ENCODE measurements at regions not wholly inside any gene's neighbourhood (a gene's known extent, or its start where the extent isn't known, plus 50 kb on each side); places are given as distances from the start of the nearest gene placed in this dataset.

- no peaks in the 10 kb centered on the region for H3K36me3 ChIP-seq
- no peak overlapping the region for H3K27ac ChIP-seq
- no peak for DNase-seq (ENCODE audit: low spot score in 2 of 2)
- TF ChIP-seq POLR2AphosphoS5 (IDR thresholded peaks at IDR 0.05): no peak
- TF ChIP-seq, protein P1, sequence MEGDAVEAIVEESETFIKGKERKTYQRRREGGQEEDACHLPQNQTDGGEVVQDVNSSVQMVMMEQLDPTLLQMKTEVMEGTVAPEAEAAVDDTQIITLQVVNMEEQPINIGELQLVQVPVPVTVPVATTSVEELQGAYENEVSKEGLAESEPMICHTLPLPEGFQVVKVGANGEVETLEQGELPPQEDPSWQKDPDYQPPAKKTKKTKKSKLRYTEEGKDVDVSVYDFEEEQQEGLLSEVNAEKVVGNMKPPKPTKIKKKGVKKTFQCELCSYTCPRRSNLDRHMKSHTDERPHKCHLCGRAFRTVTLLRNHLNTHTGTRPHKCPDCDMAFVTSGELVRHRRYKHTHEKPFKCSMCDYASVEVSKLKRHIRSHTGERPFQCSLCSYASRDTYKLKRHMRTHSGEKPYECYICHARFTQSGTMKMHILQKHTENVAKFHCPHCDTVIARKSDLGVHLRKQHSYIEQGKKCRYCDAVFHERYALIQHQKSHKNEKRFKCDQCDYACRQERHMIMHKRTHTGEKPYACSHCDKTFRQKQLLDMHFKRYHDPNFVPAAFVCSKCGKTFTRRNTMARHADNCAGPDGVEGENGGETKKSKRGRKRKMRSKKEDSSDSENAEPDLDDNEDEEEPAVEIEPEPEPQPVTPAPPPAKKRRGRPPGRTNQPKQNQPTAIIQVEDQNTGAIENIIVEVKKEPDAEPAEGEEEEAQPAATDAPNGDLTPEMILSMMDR (IDR thresholded peaks at IDR 0.05): no peak
- TF ChIP-seq POLR2A (IDR thresholded peaks at IDR 0.05): no peak
- no peak overlapping the region for H3K4me3 ChIP-seq
- no peaks in the 10 kb centered on the region for H3K27me3 ChIP-seq
- WGBS: 19% methylated on average over 4 of the region's 4 CpGs
- H3K9me3 ChIP-seq: no peaks in the 10 kb centered on the region
- H3K4me1 ChIP-seq: no peaks in the 10 kb centered on the region
Observed at GRCh38 chr7:119935418-119936025, 337.5 kb upstream of the KCND2 start.

DNA sequence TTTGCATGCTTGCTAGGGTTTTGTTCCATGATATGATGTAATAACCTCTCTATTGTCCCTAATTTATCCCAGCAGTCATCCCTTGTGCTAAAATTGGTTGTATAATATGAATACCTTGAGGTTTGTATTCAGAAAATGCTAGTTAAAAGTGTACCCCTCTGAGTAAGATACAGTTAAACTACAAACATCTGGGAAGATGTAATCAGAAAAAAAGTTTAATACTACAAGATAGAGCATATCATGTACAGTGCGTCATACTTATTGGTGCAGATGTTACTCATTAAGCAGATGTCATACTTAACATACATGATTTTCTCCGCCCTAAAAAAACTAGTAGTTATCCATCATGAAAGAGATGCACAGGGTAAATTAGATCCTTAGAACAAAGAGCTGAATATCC is 336.1 kb upstream of the KCND2 start:
- DNase-seq (ENCODE audit: low spot score in 2 of 2): no peak
- Histone ChIP-seq H3K4me3 (no peak overlapping the region), H3K9me3 (no peaks in the 10 kb centered on the region), H3K27ac (no peak overlapping the region), H3K36me3 (no peaks in the 10 kb centered on the region), H3K27me3 (no peaks in the 10 kb centered on the region), H3K4me1 (no peaks in the 10 kb centered on the region)
- 56% methylated on average over 2 of the region's 2 CpGs for WGBS
- TF ChIP-seq POLR2AphosphoS5 (IDR thresholded peaks at IDR 0.05): no peak
- TF ChIP-seq POLR2A (IDR thresholded peaks at IDR 0.05): no peak
- no peak for TF ChIP-seq EP300 (IDR thresholded peaks at IDR 0.05)
- TF ChIP-seq, protein P1 (IDR thresholded peaks at IDR 0.05): no peak

DNA sequence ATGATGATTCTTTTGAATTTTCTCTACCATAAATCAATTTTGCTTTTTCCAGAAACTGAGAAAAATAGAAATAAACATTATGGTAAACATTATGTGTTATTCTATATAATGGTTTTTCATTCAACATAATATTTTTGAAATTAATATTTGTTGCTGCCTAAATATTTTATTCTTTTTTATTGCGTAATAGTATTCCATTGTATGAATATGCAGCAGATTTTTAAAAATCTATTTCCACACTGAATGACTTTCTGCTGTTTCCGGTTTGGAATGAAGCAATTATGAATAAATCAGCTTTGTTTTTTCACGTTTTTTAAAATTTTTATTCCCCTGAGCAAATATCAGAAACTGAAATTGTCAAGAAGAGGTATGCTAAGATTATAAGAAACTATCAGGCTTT is 335.2 kb upstream of the KCND2 start:
- DNase-seq (ENCODE audit: low spot score in 2 of 2): no peak
- 73% methylated on average over 3 of the region's 3 CpGs for WGBS
- Histone ChIP-seq H3K27ac (no peak overlapping the region), H3K36me3 (no peaks in the 10 kb centered on the region), H3K27me3 (no peaks in the 10 kb centered on the region), H3K4me1 (no peaks in the 10 kb centered on the region), H3K9me3 (no peaks in the 10 kb centered on the region), H3K4me3 (no peak overlapping the region)
- TF ChIP-seq, protein P1 (IDR thresholded peaks at IDR 0.05): no peak
- TF ChIP-seq EP300 (IDR thresholded peaks at IDR 0.05) (no peak), POLR2AphosphoS5 (IDR thresholded peaks at IDR 0.05) (no peak), POLR2A (IDR thresholded peaks at IDR 0.05) (no peak)

DNA sequence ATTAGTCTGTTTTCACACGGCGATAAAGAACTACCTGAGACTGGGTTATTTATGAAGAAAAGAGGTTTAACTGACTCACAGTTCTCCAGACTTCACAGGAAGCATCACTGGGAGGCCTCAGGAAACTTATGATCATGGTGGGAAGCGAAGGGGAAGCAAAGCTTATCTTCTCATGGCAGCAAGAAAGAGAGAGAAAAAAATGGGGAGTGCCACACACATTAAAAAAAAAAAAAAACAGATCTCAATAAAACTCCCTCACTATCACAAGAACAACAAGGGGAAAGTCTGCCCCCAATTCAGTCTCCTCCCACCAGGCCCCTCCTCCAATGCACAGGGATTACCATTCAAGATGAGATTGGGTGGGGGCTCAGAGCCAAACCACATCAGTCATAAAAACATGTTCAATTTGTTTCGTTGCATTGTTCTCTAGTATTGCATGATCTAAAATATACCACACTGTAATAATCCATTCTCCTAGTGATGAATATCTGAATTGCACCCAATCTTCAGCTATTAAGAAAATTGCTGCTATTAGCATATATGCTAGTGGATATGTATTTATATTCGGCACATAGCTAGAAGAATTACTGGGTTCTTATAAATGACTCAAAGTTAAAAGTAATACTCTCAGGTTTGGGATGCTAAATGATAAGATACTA is 328.9 kb upstream of the KCND2 start:
- no peak overlapping the region for H3K27ac ChIP-seq
- DNase-seq (ENCODE audit: low spot score in 2 of 2): no peak
- no peaks in the 10 kb centered on the region for H3K36me3 ChIP-seq
- no peaks in the 10 kb centered on the region for H3K4me1 ChIP-seq
- no peak overlapping the region for H3K4me3 ChIP-seq
- TF ChIP-seq POLR2AphosphoS5 (IDR thresholded peaks at IDR 0.05) (no peak), POLR2A (IDR thresholded peaks at IDR 0.05) (no peak), EP300 (IDR thresholded peaks at IDR 0.05) (no peak)
- TF ChIP-seq, protein P1 (IDR thresholded peaks at IDR 0.05): no peak
- no peaks in the 10 kb centered on the region for H3K27me3 ChIP-seq
- H3K9me3 ChIP-seq: no peaks in the 10 kb centered on the region
- 65% methylated on average over 5 of the region's 5 CpGs for WGBS

GRCh38 chr7:119944601-119944972 is 328.4 kb upstream of the KCND2 start:
- no peak overlapping the region for H3K27ac ChIP-seq
- H3K4me3 ChIP-seq: no peak overlapping the region
- no peaks in the 10 kb centered on the region for H3K27me3 ChIP-seq
- no peak for DNase-seq (ENCODE audit: low spot score in 2 of 2)
- H3K4me1 ChIP-seq: no peaks in the 10 kb centered on the region
- no peak for TF ChIP-seq POLR2A (IDR thresholded peaks at IDR 0.05)
- TF ChIP-seq, protein P1 (IDR thresholded peaks at IDR 0.05): no peak
- 32% methylated on average over 1 of the region's 1 CpG for WGBS
- H3K36me3 ChIP-seq: no peaks in the 10 kb centered on the region
- H3K9me3 ChIP-seq: no peaks in the 10 kb centered on the region
